A673 (cell line): ENCODE measurements at regions not wholly inside any gene's neighbourhood (a gene's known extent, or its start where the extent isn't known, plus 50 kb on each side); places are given as distances from the start of the nearest gene placed in this dataset.

ENCODE experiments used
- CTCF ChIP-seq: fragments of 300-800, 200-600 bp; sonication (generic); conservative IDR thresholded peaks from 2 replicates; pipeline ENCODE4 v1.5.1; 2017; ENCODE audit warnings: low read depth, mild to moderate bottlenecking, antibody characterized with exemption, low read length, moderate library complexity, mixed read lengths
- EZH2 ChIP-seq: fragments of 200-600 bp; sonication (generic); IDR thresholded peaks from 2 replicates; pipeline ENCODE4 v1.6.1; 2017; ENCODE audit warnings: borderline replicate concordance, low read depth, mild to moderate bottlenecking, mixed read lengths, antibody characterized with exemption, low read length; ENCODE audit not compliant: poor library complexity, severe bottlenecking

DNA sequence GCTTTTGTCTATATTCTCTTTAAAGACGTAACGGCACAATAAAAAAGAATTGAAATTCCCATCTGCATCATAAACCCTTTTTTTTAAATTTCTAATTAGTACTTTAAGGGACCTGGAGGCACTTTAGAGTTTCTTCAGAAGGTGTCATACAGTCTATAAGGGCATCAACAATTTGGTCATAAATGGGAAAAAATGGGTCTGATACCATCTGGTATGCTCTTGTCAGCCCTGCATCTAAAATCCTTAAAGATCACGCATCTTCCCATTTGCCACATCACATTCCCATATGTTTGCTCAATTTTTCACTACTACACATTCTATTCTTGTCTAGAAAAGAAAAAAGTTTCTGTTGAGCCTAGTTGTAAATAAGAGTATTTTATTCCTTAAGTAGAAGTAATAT, 53.8 kb downstream of the COX7C start:
- no peak for TF ChIP-seq CTCF
- TF ChIP-seq EZH2 = no peak
